ENCODE measurements at regions not wholly inside any gene's neighbourhood (a gene's known extent, or its start where the extent isn't known, plus 50 kb on each side); places are given as distances from the start of the nearest gene placed in this dataset.

- no peak for TF ChIP-seq CTCF (IDR thresholded peaks at IDR 0.05; ENCODE audit: extremely low read depth in 1 of 2, insufficient read depth in 1 of 2, low read depth in 1 of 2, low read length in 2 of 2)
- no peak for TF ChIP-seq MAX (IDR thresholded peaks at IDR 0.05; ENCODE audit: insufficient read depth, insufficient read length)
- no peak for TF ChIP-seq POLR2AphosphoS5 (IDR thresholded peaks at IDR 0.05; ENCODE audit: insufficient read depth, low read depth, low read length)
- TF ChIP-seq POLR2A (IDR thresholded peaks at IDR 0.05; ENCODE audit: low read depth, low read length): no peak
- TF ChIP-seq JUN (IDR thresholded peaks at IDR 0.05; ENCODE audit: borderline replicate concordance, insufficient read depth, insufficient read length, low read depth): no peak
These were observed 60.6 kb upstream of the DIO3 start for GRCh38 chr14:101500681-101501080.

Data from endothelial cell of umbilical vein (primary cell).